ENCODE measurements at regions not wholly inside any gene's neighbourhood (a gene's known extent, or its start where the extent isn't known, plus 50 kb on each side); places are given as distances from the start of the nearest gene placed in this dataset.

DNA sequence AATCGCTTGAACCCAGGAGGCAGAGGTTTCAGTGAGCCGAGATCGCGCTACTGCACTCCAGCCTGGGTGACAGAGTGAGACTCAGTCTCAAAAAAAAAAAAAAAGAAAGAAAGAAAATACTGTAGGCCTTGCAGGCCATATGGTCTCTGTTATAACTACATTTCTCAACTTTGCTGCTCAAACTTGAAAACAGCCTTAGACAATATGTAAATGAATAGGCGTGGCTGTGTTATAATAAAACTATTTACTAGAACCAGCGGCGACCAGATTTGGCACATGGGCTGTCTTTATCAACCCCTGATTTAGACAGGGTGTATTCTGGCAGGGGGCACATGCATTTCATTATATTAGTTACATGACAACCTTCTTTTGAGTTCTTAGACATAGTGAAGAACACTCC, 130.0 kb downstream of the C9orf152 start:
- no peak for DNase-seq
- no peak overlapping the region for H3K9ac ChIP-seq (ENCODE audit: low read depth, low read length)

More for the DNA sequence above, 130.0 kb downstream of the C9orf152 start:
- H3K27ac ChIP-seq (ENCODE audit: insufficient read depth, low read length), result no peak overlapping the region
- peaks cover 17% of the 10 kb centered on the region for H3K9me1 ChIP-seq (ENCODE audit: insufficient read depth, low read length)
- H2BK5ac ChIP-seq (ENCODE audit: low read depth, low read length, poor library complexity, severe bottlenecking), result no peak overlapping the region
- H3K27me3 ChIP-seq (ENCODE audit: control insufficient read depth, insufficient read depth, low read length), result no peaks in the 10 kb centered on the region
- no peak overlapping the region for H4K8ac ChIP-seq (ENCODE audit: low read depth in 2 of 2, low read length in 2 of 2)
- ATAC-seq (ENCODE audit: low read depth), result no peak
- intact Hi-C loops (cut with micrococcal nuclease), result no loop called here
- H2AK9ac ChIP-seq (replicated peaks; ENCODE audit: low read depth, low read length, poor library complexity), result no peak overlapping the region
- H4K20me1 ChIP-seq (ENCODE audit: insufficient read depth, low read length), result peaks cover 91% of the 10 kb centered on the region
- H3K56ac ChIP-seq (ENCODE audit: extremely low read depth, insufficient read depth, low read length), result no peak overlapping the region
- H2BK20ac ChIP-seq (ENCODE audit: low read depth, low read length), result no peak overlapping the region
- no peak overlapping the region for H3K4ac ChIP-seq (ENCODE audit: low read depth, low read length)
- dilution Hi-C loops (cut with HindIII; ENCODE audit: low sequenced_read_pairs, unreplicated experiment), result no loop called here
- H3K4me3 ChIP-seq (ENCODE audit: insufficient read depth, low read depth, low read length), result no peak overlapping the region
- no peak overlapping the region for H4K91ac ChIP-seq (ENCODE audit: insufficient read depth, low read depth, low read length)
- no peak overlapping the region for H2AK5ac ChIP-seq (ENCODE audit: low read depth, low read length)
- in situ Hi-C loops (cut with MboI; ENCODE audit: low sequenced_read_pairs), result no loop called here
- no TSS peak for BruUV-seq (replicated peaks)
- H2BK15ac ChIP-seq (ENCODE audit: low read depth, low read length), result no peak overlapping the region
- H3K9me3 ChIP-seq (ENCODE audit: control insufficient read depth, insufficient read depth, low read length), result no peaks in the 10 kb centered on the region
- no peak overlapping the region for H2AFZ ChIP-seq (replicated peaks; ENCODE audit: low read length, poor library complexity)
- H3K79me1 ChIP-seq (ENCODE audit: low read depth in 1 of 2, low read length in 2 of 2), result peaks cover 2 to 76% of the 10 kb centered on the region in 2 experiments; a peak in 3 of 4 replicates
- H2BK120ac ChIP-seq (ENCODE audit: low read depth, low read length), result no peak overlapping the region
- peaks cover 1% of the 10 kb centered on the region; the same call in 1 of the 2 replicates for H3K36me3 ChIP-seq (ENCODE audit: control insufficient read depth, insufficient read depth, low read length)
- 100% methylated on average over 1 of the region's 7 CpGs; no CpG with 5 or more reads in 1 of the 2 experiments for WGBS, 2 experiments (ENCODE audit: extremely low coverage in 2 of 2, insufficient read length in 1 of 2)
- no peak overlapping the region for H3K23ac ChIP-seq (ENCODE audit: low read depth, low read length)
- H3K4me2 ChIP-seq (ENCODE audit: low read depth, low read length), result no peak overlapping the region
- H3K14ac ChIP-seq (replicated peaks; ENCODE audit: low read depth, low read length), result no peak overlapping the region
- no peak overlapping the region for H4K5ac ChIP-seq (ENCODE audit: low read depth, low read length)
- peaks cover 16% of the 10 kb centered on the region for H3K4me1 ChIP-seq (ENCODE audit: control insufficient read depth, insufficient read depth, low read length)
- no peak overlapping the region for H3K18ac ChIP-seq (ENCODE audit: low read depth, low read length)
- POLR2A ChIA-PET (ENCODE audit: unreplicated experiment), result no interaction called here
- CTCF ChIA-PET, result no interaction called here
- TF ChIP-seq CEBPB (IDR thresholded peaks at IDR 0.05; ENCODE audit: low read depth, low read length) (no peak), RFX5 (IDR thresholded peaks at IDR 0.05; ENCODE audit: low read depth, low read length) (no peak), MAZ (IDR thresholded peaks at IDR 0.05; ENCODE audit: borderline replicate concordance, low read depth, low read length) (no peak), NFE2L2 (IDR thresholded peaks at IDR 0.05; ENCODE audit: low read depth, low read length) (no peak), BHLHE40 (IDR thresholded peaks at IDR 0.05; ENCODE audit: low read depth, low read length) (no peak), CHD1 (IDR thresholded peaks at IDR 0.05; ENCODE audit: low read depth, low read length) (no peak), MXI1 (IDR thresholded peaks at IDR 0.05; ENCODE audit: borderline replicate concordance, low read depth, low read length) (no peak), MAFK (IDR thresholded peaks at IDR 0.05; ENCODE audit: low read depth, low read length) (no peak), SMC3 (IDR thresholded peaks at IDR 0.05; ENCODE audit: low read depth, low read length) (no peak), FOS (IDR thresholded peaks at IDR 0.05; ENCODE audit: low read depth, low read length) (no peak)
- TF ChIP-seq, protein P1, sequence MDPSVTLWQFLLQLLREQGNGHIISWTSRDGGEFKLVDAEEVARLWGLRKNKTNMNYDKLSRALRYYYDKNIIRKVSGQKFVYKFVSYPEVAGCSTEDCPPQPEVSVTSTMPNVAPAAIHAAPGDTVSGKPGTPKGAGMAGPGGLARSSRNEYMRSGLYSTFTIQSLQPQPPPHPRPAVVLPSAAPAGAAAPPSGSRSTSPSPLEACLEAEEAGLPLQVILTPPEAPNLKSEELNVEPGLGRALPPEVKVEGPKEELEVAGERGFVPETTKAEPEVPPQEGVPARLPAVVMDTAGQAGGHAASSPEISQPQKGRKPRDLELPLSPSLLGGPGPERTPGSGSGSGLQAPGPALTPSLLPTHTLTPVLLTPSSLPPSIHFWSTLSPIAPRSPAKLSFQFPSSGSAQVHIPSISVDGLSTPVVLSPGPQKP (IDR thresholded peaks at IDR 0.05; ENCODE audit: borderline replicate concordance, low read depth, low read length), result no peak
- TF ChIP-seq, protein P2, sequence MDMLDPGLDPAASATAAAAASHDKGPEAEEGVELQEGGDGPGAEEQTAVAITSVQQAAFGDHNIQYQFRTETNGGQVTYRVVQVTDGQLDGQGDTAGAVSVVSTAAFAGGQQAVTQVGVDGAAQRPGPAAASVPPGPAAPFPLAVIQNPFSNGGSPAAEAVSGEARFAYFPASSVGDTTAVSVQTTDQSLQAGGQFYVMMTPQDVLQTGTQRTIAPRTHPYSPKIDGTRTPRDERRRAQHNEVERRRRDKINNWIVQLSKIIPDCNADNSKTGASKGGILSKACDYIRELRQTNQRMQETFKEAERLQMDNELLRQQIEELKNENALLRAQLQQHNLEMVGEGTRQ (IDR thresholded peaks at IDR 0.05; ENCODE audit: low read depth, low read length), result no peak

Data from IMR-90 (cell line).